IMR-90 (cell line): ENCODE measurements at regions not wholly inside any gene's neighbourhood (a gene's known extent, or its start where the extent isn't known, plus 50 kb on each side); places are given as distances from the start of the nearest gene placed in this dataset.

ENCODE experiments used
- ATAC-seq: fragments of 200-7000 bp; cut with Tn5 transposase; 2 replicates; pipeline ENCODE4 v1.9.1; 2020; ENCODE audit warnings: low read depth, mild to moderate bottlenecking, moderate library complexity
- BruUV-seq: library from RNA; stranded (reverse); fragments of 400-500 nt; replicated peaks from 2 replicates; lab custom pipeline; 2021; lab: Mats Ljungman, UMichigan
- CTCF ChIA-PET: fragments of 300-600 bp; formaldehyde crosslinking; extraction: SDS; loops from one replicate; lab custom pipeline; 2021; ENCODE audit warnings: antibody characterized with exemption; lab: Yijun Ruan, JAX
- POLR2A ChIA-PET: fragments of 300-600 bp; sonication (Branson Sonifier 250); formaldehyde crosslinking; loops from one replicate; lab custom pipeline; 2022; ENCODE audit warnings: antibody characterized with exemption; ENCODE audit not compliant: unreplicated experiment; lab: Charles Lee
- DNase-seq: peaks from one replicate; pipeline ENCODE4 v3.0.0; 2013
- H2AFZ ChIP-seq: replicated peaks from 2 replicates; pipeline ENCODE3; 2013; ENCODE audit warnings: low read length, mild to moderate bottlenecking; ENCODE audit not compliant: poor library complexity
- H2AK5ac ChIP-seq: 2 replicates; pipeline ENCODE4 v1.6.1; 2013; ENCODE audit warnings: low read depth, low read length, inconsistent platforms
- H2AK9ac ChIP-seq: replicated peaks from 2 replicates; pipeline ENCODE3; 2013; ENCODE audit warnings: mild to moderate bottlenecking, low read depth, low read length, moderate library complexity; ENCODE audit not compliant: poor library complexity
- H2BK120ac ChIP-seq: 2 replicates; pipeline ENCODE4 v1.6.1; 2013; ENCODE audit warnings: low read depth, low read length, inconsistent platforms
- H2BK15ac ChIP-seq: 3 replicates; pipeline ENCODE4 v1.6.1; 2013; ENCODE audit warnings: low read depth, low read length, inconsistent platforms
- H2BK20ac ChIP-seq: 2 replicates; pipeline ENCODE4 v1.6.1; 2013; ENCODE audit warnings: low read depth, mild to moderate bottlenecking, inconsistent platforms, low read length, moderate library complexity
- H2BK5ac ChIP-seq: 2 replicates; pipeline ENCODE4 v1.6.1; 2013; ENCODE audit warnings: mild to moderate bottlenecking, low read depth, low read length, inconsistent platforms; ENCODE audit not compliant: poor library complexity, severe bottlenecking
- H3K14ac ChIP-seq: replicated peaks from 2 replicates; pipeline ENCODE4 v1.6.1; 2013; ENCODE audit warnings: low read depth, low read length, inconsistent platforms
- H3K18ac ChIP-seq: 2 replicates; pipeline ENCODE4 v1.6.1; 2013; ENCODE audit warnings: low read depth, low read length, control low read depth
- H3K23ac ChIP-seq: 2 replicates; pipeline ENCODE4 v1.6.1; 2013; ENCODE audit warnings: low read depth, low read length, inconsistent platforms
- H3K27ac ChIP-seq: 2 replicates; pipeline ENCODE4 v1.5.1; 2013; ENCODE audit warnings: mild to moderate bottlenecking, control low read depth, low read length; ENCODE audit not compliant: insufficient read depth
- H3K27me3 ChIP-seq: 2 replicates; pipeline ENCODE4 v1.6.1; 2013; ENCODE audit warnings: low read length; ENCODE audit not compliant: control insufficient read depth, insufficient read depth
- H3K36me3 ChIP-seq: 2 replicates; pipeline ENCODE4 v1.6.1; 2013; ENCODE audit warnings: low read length, mixed read lengths; ENCODE audit not compliant: control insufficient read depth, insufficient read depth
- H3K4ac ChIP-seq: 2 replicates; pipeline ENCODE4 v1.6.1; 2013; ENCODE audit warnings: low read depth, low read length, inconsistent platforms
- H3K4me1 ChIP-seq: 2 replicates; pipeline ENCODE4 v1.6.1; 2013; ENCODE audit warnings: low read length, mixed read lengths; ENCODE audit not compliant: control insufficient read depth, insufficient read depth
- H3K4me2 ChIP-seq: 2 replicates; pipeline ENCODE4 v1.6.1; 2013; ENCODE audit warnings: low read depth, mild to moderate bottlenecking, control low read depth, low read length, moderate library complexity
- H3K4me3 ChIP-seq: 2 replicates; pipeline ENCODE4 v1.5.1; 2013; ENCODE audit warnings: low read depth, mild to moderate bottlenecking, control low read depth, low read length, moderate library complexity; ENCODE audit not compliant: insufficient read depth
- H3K56ac ChIP-seq: 2 replicates; pipeline ENCODE4 v1.6.1; 2013; ENCODE audit warnings: low read length, inconsistent platforms; ENCODE audit not compliant: insufficient read depth; ENCODE audit errors: extremely low read depth
- H3K79me1 ChIP-seq, 2 experiments: 2 replicates each; pipeline ENCODE4 v1.6.1; 2013; ENCODE audit warnings: low read length in 2 of 2, inconsistent platforms in 1 of 2, low read depth in 1 of 2
- H3K9ac ChIP-seq: 2 replicates; pipeline ENCODE4 v1.6.1; 2013; ENCODE audit warnings: low read depth, low read length, control low read depth
- H3K9me1 ChIP-seq: 2 replicates; pipeline ENCODE4 v1.6.1; 2013; ENCODE audit warnings: low read length, inconsistent platforms; ENCODE audit not compliant: insufficient read depth
- H3K9me3 ChIP-seq: 2 replicates; pipeline ENCODE4 v1.6.1; 2013; ENCODE audit warnings: low read length; ENCODE audit not compliant: control insufficient read depth, insufficient read depth
- H4K20me1 ChIP-seq: 2 replicates; pipeline ENCODE4 v1.6.1; 2013; ENCODE audit warnings: low read length, inconsistent platforms; ENCODE audit not compliant: insufficient read depth
- H4K5ac ChIP-seq: 2 replicates; pipeline ENCODE4 v1.6.1; 2013; ENCODE audit warnings: mild to moderate bottlenecking, low read depth, low read length, control low read depth
- H4K8ac ChIP-seq, 2 experiments: 2 replicates each; pipeline ENCODE4 v1.6.1; 2013; ENCODE audit warnings: low read depth in 2 of 2, low read length in 2 of 2, control low read depth in 1 of 2, inconsistent platforms in 1 of 2
- H4K91ac ChIP-seq: 2 replicates; pipeline ENCODE4 v1.6.1; 2013; ENCODE audit warnings: low read depth, low read length, inconsistent platforms; ENCODE audit not compliant: insufficient read depth
- BHLHE40 ChIP-seq: fragments of 150-350 bp; IDR thresholded peaks from 2 replicates; pipeline ENCODE4 v1.6.1; 2016; ENCODE audit warnings: mild to moderate bottlenecking, low read depth, low read length
- CEBPB ChIP-seq: IDR thresholded peaks from 2 replicates; pipeline ENCODE4 v1.6.1; 2012; ENCODE audit warnings: low read depth, low read length, improper control_type of control experiment
- CHD1 ChIP-seq: IDR thresholded peaks from 2 replicates; pipeline ENCODE4 v1.6.1; 2012; ENCODE audit warnings: low read depth, low read length, improper control_type of control experiment
- CTCF ChIP-seq: conservative IDR thresholded peaks from 2 replicates; pipeline ENCODE4 v1.5.1; 2012; ENCODE audit warnings: mild to moderate bottlenecking, low read depth, low read length, improper control_type of control experiment
- ELK1 ChIP-seq: fragments of 150-350 bp; IDR thresholded peaks from 2 replicates; pipeline ENCODE4 v1.6.1; 2016; ENCODE audit warnings: low read depth, mild to moderate bottlenecking, low read length, moderate library complexity, borderline replicate concordance
- FOS ChIP-seq: fragments of 150-350 bp; IDR thresholded peaks from 2 replicates; pipeline ENCODE4 v1.6.1; 2016; ENCODE audit warnings: low read depth, low read length
- MAFK ChIP-seq: IDR thresholded peaks from 2 replicates; pipeline ENCODE4 v1.6.1; 2012; ENCODE audit warnings: low read depth, low read length, improper control_type of control experiment
- MAZ ChIP-seq: IDR thresholded peaks from 2 replicates; pipeline ENCODE4 v1.6.1; 2012; ENCODE audit warnings: low read depth, mild to moderate bottlenecking, low read length, improper control_type of control experiment, moderate library complexity, borderline replicate concordance
- MXI1 ChIP-seq: IDR thresholded peaks from 2 replicates; pipeline ENCODE4 v1.6.1; 2012; ENCODE audit warnings: low read depth, mild to moderate bottlenecking, low read length, moderate library complexity, borderline replicate concordance
- NFE2L2 ChIP-seq: fragments of 150-350 bp; IDR thresholded peaks from 2 replicates; pipeline ENCODE4 v1.6.1; 2016; ENCODE audit warnings: low read depth, mild to moderate bottlenecking, low read length
- POLR2A ChIP-seq: IDR thresholded peaks from 2 replicates; pipeline ENCODE4 v1.6.1; 2012; ENCODE audit warnings: mild to moderate bottlenecking, low read depth, low read length
- RAD21 ChIP-seq: IDR thresholded peaks from 2 replicates; pipeline ENCODE4 v1.6.1; 2012; ENCODE audit warnings: low read length, improper control_type of control experiment
- RCOR1 ChIP-seq: IDR thresholded peaks from 2 replicates; pipeline ENCODE4 v1.6.1; 2012; ENCODE audit warnings: mild to moderate bottlenecking, low read length, improper control_type of control experiment; ENCODE audit not compliant: insufficient replicate concordance
- RFX5 ChIP-seq: IDR thresholded peaks from 2 replicates; pipeline ENCODE4 v1.8.0; 2012; ENCODE audit warnings: low read depth, mild to moderate bottlenecking, low read length, moderate library complexity
- SMC3 ChIP-seq: fragments of 150-350 bp; IDR thresholded peaks from 2 replicates; pipeline ENCODE4 v1.6.1; 2016; ENCODE audit warnings: low read depth, mild to moderate bottlenecking, antibody characterized with exemption, low read length, moderate library complexity
- USF2 ChIP-seq: fragments of 150-350 bp; IDR thresholded peaks from 2 replicates; pipeline ENCODE4 v1.6.1; 2017; ENCODE audit warnings: mild to moderate bottlenecking, antibody characterized with exemption, low read length, low read depth
- dilution Hi-C: fragments of 300-500 bp; cut with HindIII; formaldehyde crosslinking; loops from one replicate; pipeline ENCODE4 v1.14.3; 2018; ENCODE audit warnings: low sequenced_read_pairs; ENCODE audit not compliant: unreplicated experiment
- in situ Hi-C: fragments of 300-500 bp; cut with MboI; formaldehyde crosslinking; loops from 3 replicates; pipeline ENCODE4 v1.14.3; 2019; ENCODE audit warnings: low sequenced_read_pairs, inconsistent platforms, mixed read lengths
- intact Hi-C: fragments of 100-400 bp; cut with micrococcal nuclease; formaldehyde crosslinking; loops from 2 replicates; pipeline ENCODE4 v1.10.0; 2022

GRCh38 chr5:93053825-93054224 is 527.2 kb downstream of the NR2F1-AS1 start:
- H2BK20ac ChIP-seq, result no peak overlapping the region
- H4K5ac ChIP-seq, result no peak overlapping the region
- no peak overlapping the region for H3K14ac ChIP-seq
- no peaks in the 10 kb centered on the region for H3K9me1 ChIP-seq
- H2BK15ac ChIP-seq, result no peak overlapping the region
- no peak overlapping the region for H3K23ac ChIP-seq
- H2BK5ac ChIP-seq, result peak overlapping the region; percentile 83
- H3K27me3 ChIP-seq, result no peaks in the 10 kb centered on the region
- H3K4me1 ChIP-seq, result peaks cover 7% of the 10 kb centered on the region
- no peak overlapping the region for H4K8ac ChIP-seq
- H3K79me1 ChIP-seq, result no peaks in the 10 kb centered on the region
- peak overlapping the region; percentile 29; the same call in 1 of the 2 replicates for H3K4me2 ChIP-seq
- TF ChIP-seq USF2 (0 out of 2 replicates have a peak, but pooled peaks have one; percentile 18), CEBPB (peak; percentile 20; the same call in 1 of the 2 replicates), MAZ (no peak), CHD1 (no peak), POLR2A (no peak), MAFK (no peak), RCOR1 (no peak), SMC3 (no peak), NFE2L2 (no peak), CTCF (no peak), RAD21 (no peak), ELK1 (no peak), MXI1 (no peak), FOS (peak; percentile 42; the same call in 1 of the 2 replicates), BHLHE40 (peak; percentile 48; the same call in 1 of the 2 replicates), RFX5 (no peak)
- dilution Hi-C loops (no loop called here), in situ Hi-C loops (no loop called here), intact Hi-C loops (loop anchor here (5.0 to 10.0 kb wide), 2 partner anchors 137 to 369 kb away; no protein-coding TSS in a partner anchor)
- ChIA-PET POLR2A (interaction anchor here (0.6 kb wide), 1 partner anchor 531 kb away, joined by 6 read pairs; no protein-coding TSS in a partner anchor), CTCF (interaction anchor here (0.6 to 0.7 kb wide), 2 partner anchors 25 to 97 kb away, joined by 3 to 12 read pairs; no protein-coding TSS in a partner anchor)
- no peaks in the 10 kb centered on the region for H3K9me3 ChIP-seq
- no peak overlapping the region; the same call in 1 of the 2 replicates for H2BK120ac ChIP-seq
- ATAC-seq (peak; percentile 78), DNase-seq (peak; percentile 83)
- H2AK9ac ChIP-seq, result no peak overlapping the region
- H2AK5ac ChIP-seq, result no peak overlapping the region
- H3K9ac ChIP-seq, result no peak overlapping the region
- no peak overlapping the region for H3K18ac ChIP-seq
- H3K56ac ChIP-seq, result no peak overlapping the region
- no peak overlapping the region for H2AFZ ChIP-seq
- H4K91ac ChIP-seq, result no peak overlapping the region
- H3K36me3 ChIP-seq, result no peaks in the 10 kb centered on the region
- H4K20me1 ChIP-seq, result no peaks in the 10 kb centered on the region
- no TSS peak for BruUV-seq
- H3K4ac ChIP-seq, result no peak overlapping the region
- H3K4me3 ChIP-seq, result no peak overlapping the region
- H3K27ac ChIP-seq, result no peak overlapping the region; the same call in 1 of the 2 replicates
